ENCODE measurements at regions not wholly inside any gene's neighbourhood (a gene's known extent, or its start where the extent isn't known, plus 50 kb on each side); places are given as distances from the start of the nearest gene placed in this dataset.
"Not testable (repeated sequence)": the region's sequence is repeated elsewhere in the genome, so short reads cannot be mapped to it uniquely, and the experiment has no call there.

GRCh38 chr9:29212397-29213387 is 1639.4 kb upstream of the C9orf72 start:
- DNase-seq (ENCODE audit: low read depth in 2 of 2) = no peak

GRCh38 chr9:29213417-29214153 is 1640.3 kb upstream of the C9orf72 start, which contains the start of gene LINGO2:
Gene LINGO2 (minus strand): TSS chr9:29213601.
- no peak for DNase-seq (ENCODE audit: low read depth in 2 of 2)

- DNase-seq (ENCODE audit: low read depth in 2 of 2) = no peak
Observed at GRCh38 chr9:29214154-29214689, 1640.9 kb upstream of the C9orf72 start.

GRCh38 chr9:29214690-29215253 is 1641.5 kb upstream of the C9orf72 start:
- no peak for DNase-seq (ENCODE audit: low read depth in 2 of 2)

- no peak for DNase-seq (ENCODE audit: low read depth in 2 of 2)
Observed at GRCh38 chr9:29217966-29218365, 1644.7 kb upstream of the C9orf72 start.

- DNase-seq (ENCODE audit: low read depth in 2 of 2) = no peak
Observed at GRCh38 chr9:29220596-29221251, 1647.4 kb upstream of the C9orf72 start.

- DNase-seq (ENCODE audit: low read depth in 2 of 2) = no peak
Observed at GRCh38 chr9:29228558-29228957, 1655.3 kb upstream of the C9orf72 start.

- DNase-seq (ENCODE audit: low read depth in 2 of 2) = no peak
Observed at GRCh38 chr9:29230931-29231330, 1657.7 kb upstream of the C9orf72 start.

- no peak for DNase-seq (ENCODE audit: low read depth in 2 of 2)
Observed at GRCh38 chr9:29233193-29233592, 1659.9 kb upstream of the C9orf72 start.

- no peak for DNase-seq (ENCODE audit: low read depth in 2 of 2)
Observed at GRCh38 chr9:29241320-29241719, 1668.0 kb upstream of the C9orf72 start.

GRCh38 chr9:29245351-29245750 is 1672.1 kb upstream of the C9orf72 start:
- DNase-seq (ENCODE audit: low read depth in 2 of 2) = no peak

GRCh38 chr9:29270400-29270799 is 1697.1 kb upstream of the C9orf72 start:
- not testable (repeated sequence) for DNase-seq (ENCODE audit: low read depth in 2 of 2)

GRCh38 chr9:29282121-29282520 is 1708.8 kb upstream of the C9orf72 start:
- no peak for DNase-seq (ENCODE audit: low read depth in 2 of 2)

- DNase-seq (ENCODE audit: low read depth in 2 of 2) = no peak
Observed at GRCh38 chr9:29285818-29286217, 1712.5 kb upstream of the C9orf72 start.

GRCh38 chr9:29289365-29289764 is 1716.1 kb upstream of the C9orf72 start:
- no peak for DNase-seq (ENCODE audit: low read depth in 2 of 2)

GRCh38 chr9:29290516-29290915 is 1717.2 kb upstream of the C9orf72 start:
- DNase-seq (ENCODE audit: low read depth in 2 of 2) = no peak

GRCh38 chr9:29297592-29297991 is 1724.3 kb upstream of the C9orf72 start:
- no peak for DNase-seq (ENCODE audit: low read depth in 2 of 2)

- DNase-seq (ENCODE audit: low read depth in 2 of 2) = no peak
Observed at GRCh38 chr9:29311221-29311620, 1737.9 kb upstream of the C9orf72 start.

GRCh38 chr9:29312327-29312726 is 1739.0 kb upstream of the C9orf72 start:
- no peak for DNase-seq (ENCODE audit: low read depth in 2 of 2)

- no peak for DNase-seq (ENCODE audit: low read depth in 2 of 2)
Observed at GRCh38 chr9:29319736-29320513, 1746.6 kb upstream of the C9orf72 start.

GRCh38 chr9:29322240-29322639 is 1749.0 kb upstream of the C9orf72 start:
- no peak for DNase-seq (ENCODE audit: low read depth in 2 of 2)
